Pons (tissue), 1 donor: ENCODE measurements at regions not wholly inside any gene's neighbourhood (a gene's known extent, or its start where the extent isn't known, plus 50 kb on each side); places are given as distances from the start of the nearest gene placed in this dataset.

Experiments used
- DNase-seq: peaks from one replicate; pipeline ENCODE4 v3.0.0-alpha.2; 2016; ENCODE audit warnings: low spot score

DNA sequence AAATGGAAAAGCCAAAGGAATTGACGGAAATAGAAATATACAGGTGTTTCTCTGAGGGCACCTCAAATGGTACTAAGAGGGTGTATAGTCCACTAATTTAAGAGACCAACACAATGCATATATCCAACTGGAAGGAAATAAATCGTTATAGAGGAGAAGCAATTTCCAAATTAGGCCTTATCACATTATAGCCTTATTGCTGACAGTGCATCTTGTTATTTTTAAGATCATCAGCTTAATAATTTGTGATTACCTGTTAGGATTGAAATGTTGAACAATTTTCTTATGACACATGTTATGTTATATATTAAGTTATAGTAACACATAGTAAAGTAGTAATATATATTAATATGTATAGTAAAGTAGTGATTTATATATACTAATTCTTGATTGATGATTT is 915.7 kb upstream of the PCDH9 start:
- no peak for DNase-seq

DNA sequence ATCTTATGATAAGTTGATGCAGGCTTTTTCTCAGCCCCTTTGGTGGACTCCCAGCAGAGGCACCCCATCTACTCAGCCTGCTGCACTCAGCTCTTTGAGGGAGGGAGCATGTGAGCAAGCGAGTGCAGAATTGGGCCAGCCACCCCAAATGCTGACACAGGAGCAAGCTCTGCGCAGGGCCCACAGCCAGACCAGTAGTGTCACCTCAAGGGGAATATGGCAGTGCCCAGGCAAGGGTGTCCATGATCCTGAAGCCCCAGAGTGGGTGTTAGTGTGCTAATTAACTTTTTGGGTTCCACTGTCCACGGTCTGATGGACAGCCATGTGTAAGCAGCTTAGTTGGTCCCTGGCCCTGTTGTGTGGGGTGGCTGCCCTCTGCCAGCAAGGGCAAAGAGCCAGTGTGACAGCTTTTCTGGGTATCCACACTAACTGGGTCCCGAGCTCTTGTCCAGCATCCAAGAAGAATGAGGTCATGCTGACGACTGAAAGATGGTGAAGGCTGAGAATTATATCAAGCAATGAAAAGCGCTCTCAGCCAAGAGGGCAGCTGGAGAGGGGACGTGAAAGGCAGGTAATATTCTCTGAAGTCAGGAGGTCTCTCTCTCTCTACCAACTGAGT is 898.3 kb upstream of the PCDH9 start:
- no peak for DNase-seq

- no peak for DNase-seq
Measured at GRCh38 chr13:68125087-68125480, 894.9 kb upstream of the PCDH9 start.

GRCh38 chr13:68124437-68125086 is 894.4 kb upstream of the PCDH9 start:
- DNase-seq = no peak

DNA sequence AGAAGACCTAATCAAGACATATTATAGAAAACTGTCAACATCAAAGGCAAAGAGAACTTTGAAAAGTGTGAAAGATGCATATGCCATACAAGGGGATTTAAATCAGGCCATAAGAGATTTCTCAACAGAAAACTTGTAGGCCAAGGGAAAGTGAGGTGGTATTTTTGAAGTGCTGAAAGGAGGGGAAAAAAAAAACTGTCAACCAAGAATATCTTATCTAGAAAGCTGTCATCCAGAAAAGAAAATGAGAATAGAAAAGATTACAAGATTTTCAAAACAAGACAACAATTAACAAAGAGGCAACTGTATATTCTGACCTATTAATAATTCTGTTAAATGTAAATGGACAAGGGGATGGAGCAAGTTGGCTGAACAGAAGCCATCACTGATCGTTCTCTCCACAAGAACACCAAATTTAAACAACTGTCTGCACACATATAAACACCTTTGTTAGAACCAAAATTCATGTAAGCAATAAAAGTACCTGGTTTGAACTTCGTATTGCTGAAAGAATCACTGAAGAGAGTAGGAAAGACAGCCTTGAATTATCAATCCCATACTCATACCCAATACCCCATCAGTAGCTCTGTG is 880.1 kb upstream of the PCDH9 start:
- no peak for DNase-seq

- no peak for DNase-seq
Measured at GRCh38 chr13:68107667-68108066, 877.5 kb upstream of the PCDH9 start.

DNA sequence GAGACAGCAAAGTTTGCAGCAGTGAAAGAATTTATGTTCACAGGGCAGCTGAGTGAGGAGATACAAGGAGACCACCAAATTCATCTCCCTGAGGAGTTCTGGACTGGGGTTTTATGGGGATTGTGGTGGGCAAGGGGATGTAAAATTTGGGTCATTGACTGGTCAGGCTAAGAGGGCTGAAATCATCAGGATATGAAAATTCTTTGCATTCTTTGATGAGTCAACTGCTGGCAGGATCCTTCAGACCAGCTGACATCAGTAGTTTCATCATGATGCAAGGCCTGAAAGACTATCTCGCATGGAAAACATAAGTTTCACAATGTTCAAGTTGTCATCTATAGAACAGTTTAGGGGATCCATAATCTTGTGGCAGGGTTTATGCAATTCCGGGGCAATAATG is 869.5 kb upstream of the PCDH9 start:
- no peak for DNase-seq

GRCh38 chr13:68081061-68081460 is 850.9 kb upstream of the PCDH9 start:
- no peak for DNase-seq

DNA sequence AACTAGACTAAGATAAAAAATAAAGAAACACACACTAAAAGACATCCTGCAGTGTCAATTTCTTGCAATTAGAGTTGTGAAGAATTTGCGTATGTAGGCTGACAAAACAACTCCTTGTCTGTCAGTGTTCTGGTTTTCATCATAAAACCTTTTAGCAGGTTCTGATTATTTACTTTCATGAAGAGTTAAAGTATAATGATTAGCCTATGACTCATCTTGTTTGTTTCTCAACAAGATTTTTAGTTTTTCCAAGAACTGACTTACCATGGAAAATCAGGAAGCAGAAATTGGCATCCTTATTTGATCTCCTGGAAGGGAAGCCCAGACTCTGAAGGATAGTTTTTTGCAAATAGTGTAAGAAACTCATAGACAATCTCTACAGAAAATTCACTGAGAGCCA is 848.7 kb upstream of the PCDH9 start:
- no peak for DNase-seq

DNA sequence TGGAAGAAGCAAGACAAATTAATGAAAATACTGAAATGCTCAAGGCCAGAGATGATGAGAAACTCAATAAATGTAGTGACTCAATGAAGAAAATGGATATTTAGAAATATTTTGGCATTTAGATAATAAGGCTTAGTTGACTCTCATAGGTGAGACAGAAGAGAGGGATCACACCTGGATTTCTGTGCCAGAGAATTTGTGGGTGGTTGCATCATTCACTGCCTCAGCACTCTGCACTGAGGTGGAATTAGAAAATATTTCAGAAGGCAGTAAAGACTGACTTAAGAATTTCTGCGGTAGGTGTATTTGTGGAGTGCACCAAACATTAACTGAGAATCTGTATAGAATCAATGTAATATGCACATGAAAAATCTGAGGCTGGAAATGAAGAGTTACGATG is 848.3 kb upstream of the PCDH9 start:
- DNase-seq = no peak

GRCh38 chr13:68076046-68076445 is 845.9 kb upstream of the PCDH9 start:
- DNase-seq = no peak

DNA sequence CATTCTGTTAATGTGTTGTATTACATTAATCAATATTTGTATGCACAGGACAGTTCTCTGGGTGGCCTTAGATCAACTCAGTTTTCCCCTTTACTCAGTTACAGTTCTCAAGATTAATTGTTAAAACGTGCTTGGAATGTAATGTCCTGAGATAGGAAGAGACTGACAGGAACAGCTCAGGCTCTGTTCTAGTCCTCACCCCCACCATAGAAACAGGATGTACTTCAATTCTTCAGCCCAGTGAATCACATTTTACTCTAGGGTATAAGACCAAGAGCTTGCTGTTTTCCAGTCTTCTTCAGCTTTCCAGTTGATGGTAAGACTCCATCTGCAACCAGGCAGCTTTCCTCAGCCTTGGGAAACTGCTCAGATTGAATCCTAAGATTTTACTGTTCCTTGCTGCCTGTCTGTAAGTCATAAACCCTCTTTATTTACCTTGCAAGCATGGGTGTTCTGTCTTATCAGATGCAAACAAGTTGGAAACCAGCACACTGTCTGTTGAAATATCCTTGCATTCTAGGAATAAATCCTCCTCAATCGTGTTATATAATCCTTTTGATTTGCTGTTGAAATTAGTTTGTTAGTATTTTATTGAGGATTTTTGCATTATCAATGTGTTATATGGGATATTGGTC is 836.9 kb upstream of the PCDH9 start:
- no peak for DNase-seq

- DNase-seq = no peak
Measured at GRCh38 chr13:68064001-68064770, 834.0 kb upstream of the PCDH9 start.

- no peak for DNase-seq
Measured at GRCh38 chr13:68063181-68063580, 833.0 kb upstream of the PCDH9 start.

- DNase-seq = no peak
Measured at GRCh38 chr13:68057836-68058235, 827.7 kb upstream of the PCDH9 start.

GRCh38 chr13:68056816-68057710 is 826.9 kb upstream of the PCDH9 start:
- DNase-seq = no peak

DNA sequence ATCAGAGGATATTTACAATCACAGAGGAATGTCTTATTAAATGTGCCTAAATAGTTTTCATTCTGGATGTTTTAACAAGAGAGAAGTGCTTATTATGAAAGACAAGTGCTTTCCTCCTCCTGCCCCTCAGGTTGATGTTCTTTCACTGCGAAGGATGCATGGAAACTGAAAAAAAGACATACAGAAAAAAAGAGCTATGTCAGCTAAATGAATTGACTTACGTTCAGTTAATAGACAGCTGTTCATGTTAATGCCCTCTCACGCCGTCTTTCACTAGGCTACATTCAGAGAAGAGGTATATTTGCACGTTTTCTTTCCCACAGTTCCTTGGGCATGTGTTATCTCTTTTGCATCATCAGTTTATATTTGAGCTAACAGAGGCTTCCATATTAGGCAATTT is 821.8 kb upstream of the PCDH9 start:
- no peak for DNase-seq

- no peak for DNase-seq
Measured at GRCh38 chr13:68050761-68051160, 820.6 kb upstream of the PCDH9 start.

DNA sequence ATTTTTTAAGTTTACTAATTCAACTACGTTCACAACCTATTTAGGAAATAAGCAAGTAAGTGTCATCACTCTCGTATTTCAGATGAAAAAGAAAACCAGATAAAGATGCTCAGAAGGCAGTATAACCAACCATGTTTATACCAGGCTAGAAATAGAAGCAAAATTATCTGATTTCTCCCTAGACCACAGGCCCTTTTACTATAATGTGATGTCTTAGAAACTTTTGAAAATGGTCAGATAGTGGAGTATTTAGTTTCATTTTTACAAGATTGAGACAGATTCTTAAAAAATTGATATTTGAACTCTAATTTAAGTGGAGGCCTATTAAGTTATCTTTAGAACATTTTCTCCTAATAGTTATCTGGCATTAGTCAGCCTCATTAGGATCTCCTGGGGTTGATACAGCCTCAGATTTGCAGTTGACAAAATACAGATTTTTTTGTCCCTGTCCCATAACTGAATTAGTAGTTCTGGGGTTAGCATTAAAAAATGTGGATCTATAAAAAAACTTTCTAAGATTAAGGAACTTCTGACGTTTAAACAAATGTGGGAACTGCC is 818.7 kb upstream of the PCDH9 start:
- no peak for DNase-seq

GRCh38 chr13:68047889-68048288 is 817.8 kb upstream of the PCDH9 start:
- no peak for DNase-seq

DNA sequence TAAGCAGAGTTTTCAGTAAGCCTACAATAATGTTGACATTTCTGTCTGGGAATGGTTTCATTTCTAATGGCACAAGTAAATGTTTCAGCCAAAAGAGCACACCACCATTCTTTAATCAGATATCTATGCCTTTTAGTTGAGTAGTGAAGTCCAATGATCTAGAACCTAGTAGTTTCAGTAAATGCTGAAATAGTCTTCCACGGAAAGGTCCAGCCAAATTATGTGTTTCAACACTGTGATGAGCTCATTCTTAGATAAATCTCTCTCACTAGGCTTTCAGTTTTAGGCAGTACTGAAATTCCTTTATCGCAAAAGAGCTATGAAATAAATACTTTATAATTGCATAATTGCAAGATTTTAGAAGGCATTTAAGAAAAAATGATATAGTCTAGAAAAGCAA is 816.8 kb upstream of the PCDH9 start:
- no peak for DNase-seq
